ENCODE measurements at regions not wholly inside any gene's neighbourhood (a gene's known extent, or its start where the extent isn't known, plus 50 kb on each side); places are given as distances from the start of the nearest gene placed in this dataset.
A peak's percentile ranks its signal among the peaks of the same experiment; 100 is the strongest.
"Not testable (repeated sequence)": the region's sequence is repeated elsewhere in the genome, so short reads cannot be mapped to it uniquely, and the experiment has no call there.

GRCh38 chr9:66152406-66152805 is 415.5 kb downstream of the FOXD4L4 start:
- not testable (repeated sequence) for H3K4me3 Mint-ChIP-seq; H3K27me3 Mint-ChIP-seq; H3K4me1 Mint-ChIP-seq (ENCODE audit: low read depth in 2 of 2)

DNA sequence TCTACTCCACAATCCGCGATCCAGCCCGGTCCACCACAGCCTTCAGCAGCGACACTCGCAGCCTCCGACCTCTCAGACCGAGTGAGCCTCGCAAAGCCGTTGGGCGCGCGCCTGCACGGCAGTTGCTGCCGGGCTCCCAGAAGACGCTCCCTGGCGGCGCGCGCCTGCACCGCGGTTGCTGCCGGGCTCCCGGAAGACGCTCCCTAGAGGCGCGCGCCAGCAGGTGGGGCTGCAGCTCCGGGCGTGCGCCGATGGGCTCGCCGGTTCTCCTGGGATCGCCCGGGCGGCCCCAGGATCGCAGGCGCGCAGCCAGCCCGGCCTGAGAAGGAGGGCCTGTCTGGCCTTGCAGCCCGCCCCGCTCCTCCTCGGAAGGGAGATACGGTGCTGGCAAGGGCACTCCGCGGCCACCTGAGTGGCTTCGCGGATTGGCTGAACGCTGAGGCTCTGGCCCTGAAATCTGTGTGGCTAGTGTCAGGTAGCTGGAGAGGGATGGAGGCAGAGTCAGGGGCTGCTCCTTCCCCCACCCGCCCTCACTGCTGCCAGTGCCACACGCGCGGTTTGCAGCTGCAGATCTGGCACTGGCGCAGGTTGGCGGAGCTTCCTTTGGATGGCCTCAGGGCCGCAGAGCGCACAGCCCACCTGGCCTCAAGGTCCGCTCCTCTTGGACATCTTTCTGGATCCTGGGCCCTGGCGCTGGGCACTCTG is 416.2 kb downstream of the FOXD4L4 start:
- H3K4me1 Mint-ChIP-seq (ENCODE audit: low read depth in 2 of 2); H3K36me3 Mint-ChIP-seq (ENCODE audit: insufficient read depth); DNase-seq; H3K4me3 Mint-ChIP-seq; H3K9me3 Mint-ChIP-seq; H3K27me3 Mint-ChIP-seq; H3K27ac Mint-ChIP-seq: not testable (repeated sequence)
- ATAC-seq (replicated peaks): peak; percentile 82

More at GRCh38 chr9:66152406-66152805, 415.5 kb downstream of the FOXD4L4 start:
- ATAC-seq (replicated peaks); H3K36me3 Mint-ChIP-seq (ENCODE audit: insufficient read depth); H3K27ac Mint-ChIP-seq; H3K9me3 Mint-ChIP-seq; DNase-seq: not testable (repeated sequence)

GRCh38 chr9:66153971-66154691 is 417.2 kb downstream of the FOXD4L4 start:
- not testable (repeated sequence) for H3K27me3 Mint-ChIP-seq; H3K27ac Mint-ChIP-seq; H3K36me3 Mint-ChIP-seq (ENCODE audit: insufficient read depth); H3K4me3 Mint-ChIP-seq; DNase-seq; ATAC-seq (replicated peaks); H3K4me1 Mint-ChIP-seq (ENCODE audit: low read depth in 2 of 2); H3K9me3 Mint-ChIP-seq

DNA sequence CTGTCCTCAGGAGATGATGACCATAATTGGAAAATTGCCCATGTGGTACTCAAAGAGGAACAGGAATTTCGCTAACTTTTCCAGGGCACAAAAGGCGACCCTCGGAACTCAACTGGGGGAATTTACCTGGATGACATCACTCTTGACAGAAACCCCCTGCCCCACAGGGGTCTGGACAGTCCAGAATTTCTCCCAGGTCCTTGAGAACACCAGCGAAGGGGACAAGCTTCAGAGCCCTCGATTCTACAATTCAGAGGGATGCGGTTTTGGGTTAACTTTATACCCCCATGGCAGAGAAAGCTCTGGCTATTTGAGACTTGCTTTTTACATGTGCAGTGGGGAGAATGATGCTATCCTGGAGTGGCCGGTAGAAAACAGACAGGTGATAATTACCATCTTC is 445.4 kb downstream of the FOXD4L4 start:
- not testable (repeated sequence) for H3K9me3 Mint-ChIP-seq; H3K36me3 Mint-ChIP-seq (ENCODE audit: insufficient read depth); H3K27ac Mint-ChIP-seq; DNase-seq; H3K4me3 Mint-ChIP-seq; H3K27me3 Mint-ChIP-seq; ATAC-seq (replicated peaks); H3K4me1 Mint-ChIP-seq (ENCODE audit: low read depth in 2 of 2)

DNA sequence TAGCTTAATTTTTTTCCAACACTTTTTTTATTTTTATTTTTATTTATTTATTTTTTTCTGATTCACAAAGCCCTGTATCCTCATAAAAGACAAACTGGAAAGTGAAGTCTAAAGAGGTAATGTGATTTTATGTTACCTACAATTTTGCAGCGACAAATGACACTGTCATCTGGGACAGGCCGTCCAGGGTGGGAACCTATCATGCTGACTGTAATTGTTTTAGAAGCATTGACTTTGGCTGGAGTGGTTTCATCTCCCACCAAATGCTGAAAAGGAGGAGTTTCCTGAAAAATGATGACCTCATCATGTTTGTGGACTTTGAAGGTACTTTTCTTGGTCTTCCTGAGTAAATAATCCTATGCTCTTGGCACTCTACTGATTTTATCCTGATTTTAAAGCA is 446.7 kb downstream of the FOXD4L4 start:
- not testable (repeated sequence) for H3K9me3 Mint-ChIP-seq; H3K4me1 Mint-ChIP-seq (ENCODE audit: low read depth in 2 of 2); DNase-seq; H3K27ac Mint-ChIP-seq; H3K4me3 Mint-ChIP-seq; H3K36me3 Mint-ChIP-seq (ENCODE audit: insufficient read depth); ATAC-seq (replicated peaks); H3K27me3 Mint-ChIP-seq

DNA sequence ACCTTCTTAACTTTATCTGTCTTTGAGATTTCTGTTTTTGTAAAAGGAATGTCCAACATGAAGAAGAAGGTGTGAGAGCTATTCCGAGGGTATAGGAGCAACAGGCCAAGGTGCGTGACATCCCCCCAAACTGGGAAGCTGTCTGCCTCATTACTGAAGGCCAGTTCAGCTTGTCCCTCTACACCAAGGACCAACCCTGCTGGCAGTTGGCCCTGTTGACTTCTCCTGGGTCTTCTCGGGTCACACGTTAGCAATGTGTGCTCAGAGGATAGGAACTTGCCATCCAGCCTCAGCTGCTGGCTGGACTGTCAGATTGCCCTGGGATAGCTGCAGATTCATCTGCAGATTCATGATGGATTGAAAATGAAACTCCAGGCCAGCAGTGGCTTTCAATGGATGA is 460.3 kb downstream of the FOXD4L4 start:
- not testable (repeated sequence) for H3K27ac Mint-ChIP-seq; H3K4me3 Mint-ChIP-seq; ATAC-seq (replicated peaks); H3K9me3 Mint-ChIP-seq; H3K27me3 Mint-ChIP-seq; H3K36me3 Mint-ChIP-seq (ENCODE audit: insufficient read depth); H3K4me1 Mint-ChIP-seq (ENCODE audit: low read depth in 2 of 2); DNase-seq

- not testable (repeated sequence) for H3K27me3 Mint-ChIP-seq; ATAC-seq (replicated peaks); H3K9me3 Mint-ChIP-seq; H3K27ac Mint-ChIP-seq; H3K4me1 Mint-ChIP-seq (ENCODE audit: low read depth in 2 of 2); H3K36me3 Mint-ChIP-seq (ENCODE audit: insufficient read depth); H3K4me3 Mint-ChIP-seq; DNase-seq
Measured at GRCh38 chr9:66198421-66198820, 461.5 kb downstream of the FOXD4L4 start.

GRCh38 chr9:66206617-66207016 is 469.7 kb downstream of the FOXD4L4 start:
- H3K4me3 Mint-ChIP-seq; H3K4me1 Mint-ChIP-seq (ENCODE audit: low read depth in 2 of 2); DNase-seq; H3K27ac Mint-ChIP-seq; H3K36me3 Mint-ChIP-seq (ENCODE audit: insufficient read depth); H3K27me3 Mint-ChIP-seq; H3K9me3 Mint-ChIP-seq: not testable (repeated sequence)
- peak; percentile 31 for ATAC-seq (replicated peaks)

DNA sequence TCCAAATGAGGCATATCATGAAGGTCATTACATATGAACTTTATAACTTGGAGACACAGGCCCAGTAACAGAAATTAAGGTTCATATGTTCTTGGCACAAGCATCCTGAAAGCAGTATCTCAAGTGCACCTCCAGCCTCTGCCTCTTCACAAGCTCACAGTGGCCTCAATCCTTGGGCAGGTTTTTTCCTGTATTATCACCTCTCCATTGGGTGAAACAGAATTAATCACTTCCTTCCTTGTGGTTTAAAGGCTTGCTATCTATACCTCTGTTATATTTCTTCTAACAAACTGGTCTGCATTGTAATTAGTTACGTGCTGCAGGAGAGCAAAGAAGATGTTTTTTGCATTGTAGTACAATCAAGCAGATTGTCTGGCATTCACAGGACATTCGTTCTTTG is 471.0 kb downstream of the FOXD4L4 start:
- H3K9me3 Mint-ChIP-seq; H3K27ac Mint-ChIP-seq; H3K4me1 Mint-ChIP-seq (ENCODE audit: low read depth in 2 of 2); DNase-seq; H3K27me3 Mint-ChIP-seq; H3K36me3 Mint-ChIP-seq (ENCODE audit: insufficient read depth); ATAC-seq (replicated peaks); H3K4me3 Mint-ChIP-seq: not testable (repeated sequence)

DNA sequence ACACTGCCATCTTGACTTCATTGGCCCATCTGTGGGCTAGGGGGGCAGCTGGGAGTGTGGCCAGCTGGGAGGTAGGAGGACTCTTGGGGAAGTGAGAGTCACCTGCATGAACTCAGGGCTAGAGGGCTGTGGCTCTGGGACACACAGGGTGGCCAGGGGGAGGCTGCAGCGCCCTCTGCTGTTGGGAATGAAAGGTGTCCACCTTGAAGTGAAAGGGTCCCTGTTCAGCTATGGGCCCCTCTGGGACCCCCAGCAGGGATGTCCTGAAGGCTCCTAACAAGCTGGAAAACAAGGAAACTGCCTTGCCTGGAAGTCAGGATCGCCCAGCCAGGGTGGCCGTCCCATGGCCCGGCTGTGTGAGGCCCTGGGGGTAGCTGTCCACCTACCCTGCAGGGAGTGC is 507.8 kb downstream of the FOXD4L4 start:
- H3K4me1 Mint-ChIP-seq (ENCODE audit: low read depth in 2 of 2); H3K27ac Mint-ChIP-seq; H3K36me3 Mint-ChIP-seq (ENCODE audit: insufficient read depth); H3K9me3 Mint-ChIP-seq; H3K4me3 Mint-ChIP-seq; ATAC-seq (replicated peaks); DNase-seq; H3K27me3 Mint-ChIP-seq: not testable (repeated sequence)

- H3K4me1 Mint-ChIP-seq (ENCODE audit: low read depth in 2 of 2); ATAC-seq (replicated peaks); DNase-seq; H3K9me3 Mint-ChIP-seq; H3K36me3 Mint-ChIP-seq (ENCODE audit: insufficient read depth); H3K27me3 Mint-ChIP-seq; H3K27ac Mint-ChIP-seq; H3K4me3 Mint-ChIP-seq: not testable (repeated sequence)
Measured at GRCh38 chr9:66245481-66245880, 508.5 kb downstream of the FOXD4L4 start.

DNA sequence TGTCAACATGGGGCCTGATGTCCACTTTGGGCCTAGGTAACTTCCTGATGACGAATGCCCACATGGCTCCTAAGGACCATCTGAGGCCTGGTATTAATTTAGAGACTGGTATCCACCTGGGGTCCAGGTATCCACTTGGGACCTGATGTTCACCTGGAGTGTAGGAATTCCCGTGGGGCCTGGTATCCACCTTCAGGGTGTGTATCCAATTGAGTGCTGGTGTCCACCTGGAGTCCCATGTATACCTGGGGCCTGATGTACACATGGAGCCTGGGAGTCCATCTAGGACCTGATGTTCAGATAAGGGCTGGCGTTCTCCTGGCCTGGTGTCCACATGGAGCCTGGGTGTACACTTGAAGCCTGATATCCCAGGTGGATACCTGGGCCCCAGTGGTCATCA is 520.6 kb downstream of the FOXD4L4 start:
- DNase-seq; H3K36me3 Mint-ChIP-seq (ENCODE audit: insufficient read depth); ATAC-seq (replicated peaks); H3K9me3 Mint-ChIP-seq; H3K27me3 Mint-ChIP-seq; H3K27ac Mint-ChIP-seq; H3K4me1 Mint-ChIP-seq (ENCODE audit: low read depth in 2 of 2); H3K4me3 Mint-ChIP-seq: not testable (repeated sequence)

DNA sequence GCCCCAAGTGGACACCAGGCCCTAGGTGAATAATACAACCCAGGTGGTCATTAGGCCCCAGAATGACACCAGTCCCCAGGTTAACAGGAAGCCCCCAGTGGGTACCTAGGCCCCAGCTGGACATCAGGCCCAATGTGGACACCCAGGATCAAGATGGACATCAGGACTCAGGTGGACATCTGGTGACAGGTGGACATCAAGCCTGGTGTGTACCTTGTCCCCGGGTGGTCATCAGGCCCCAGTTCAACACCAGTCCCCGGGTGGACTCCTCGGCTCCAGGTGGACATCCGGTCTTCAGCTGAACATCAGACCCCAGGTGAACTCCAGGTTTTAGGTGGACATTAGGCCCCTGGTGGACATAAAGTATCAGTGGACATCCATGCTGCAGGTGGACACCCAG is 524.6 kb downstream of the FOXD4L4 start:
- not testable (repeated sequence) for H3K27me3 Mint-ChIP-seq; H3K36me3 Mint-ChIP-seq (ENCODE audit: insufficient read depth); H3K9me3 Mint-ChIP-seq

GRCh38 chr9:66263621-66264020 is 526.7 kb downstream of the FOXD4L4 start:
- H3K27me3 Mint-ChIP-seq; H3K9me3 Mint-ChIP-seq; H3K27ac Mint-ChIP-seq; H3K4me1 Mint-ChIP-seq (ENCODE audit: low read depth in 2 of 2); H3K36me3 Mint-ChIP-seq (ENCODE audit: insufficient read depth); ATAC-seq (replicated peaks); DNase-seq; H3K4me3 Mint-ChIP-seq: not testable (repeated sequence)

More for the DNA sequence above, 524.6 kb downstream of the FOXD4L4 start:
- H3K4me3 Mint-ChIP-seq; DNase-seq; ATAC-seq (replicated peaks); H3K4me1 Mint-ChIP-seq (ENCODE audit: low read depth in 2 of 2); H3K27ac Mint-ChIP-seq: not testable (repeated sequence)

Measured in effector memory CD8-positive, alpha-beta T cell (primary cell).